Ectodermal cell (in vitro differentiated cells): ENCODE measurements at regions not wholly inside any gene's neighbourhood (a gene's known extent, or its start where the extent isn't known, plus 50 kb on each side); places are given as distances from the start of the nearest gene placed in this dataset.

Experiments used
- H3K27ac ChIP-seq: 2 replicates; pipeline ENCODE4 v1.7.0; 2013; ENCODE audit warnings: mild to moderate bottlenecking, low read depth, low read length; ENCODE audit not compliant: insufficient read depth, poor library complexity, severe bottlenecking
- H3K27me3 ChIP-seq: 2 replicates; pipeline ENCODE4 v1.7.0; 2013; ENCODE audit warnings: mild to moderate bottlenecking, low read length; ENCODE audit not compliant: insufficient read depth, control insufficient read depth, poor library complexity, severe bottlenecking
- H3K36me3 ChIP-seq: one replicate; pipeline ENCODE4 v1.7.0; 2013; ENCODE audit warnings: low read length; ENCODE audit not compliant: control insufficient read depth, insufficient read depth
- H3K4me1 ChIP-seq: one replicate; pipeline ENCODE4 v1.7.0; 2013; ENCODE audit warnings: low read length; ENCODE audit not compliant: control insufficient read depth, insufficient read depth
- H3K4me3 ChIP-seq: 2 replicates; pipeline ENCODE4 v1.7.0; 2013; ENCODE audit warnings: low read depth, low read length, control low read depth; ENCODE audit not compliant: insufficient read depth
- H3K9me3 ChIP-seq: 2 replicates; pipeline ENCODE4 v1.7.0; 2013; ENCODE audit warnings: mild to moderate bottlenecking, low read length, moderate library complexity; ENCODE audit not compliant: control insufficient read depth
- WGBS, 2 experiments: methylation state at CpG; one replicate each; pipeline ENCODE4 v1.1.7; 2013; ENCODE audit warnings: missing lambda C conversion rate in 2 of 2; 5-methylcytosine and 5-hydroxymethylcytosine counted together

- WGBS, 2 experiments: 87 to 97% methylated on average over 1 of the region's 1 CpG
- H3K27ac ChIP-seq: no peak overlapping the region
- H3K27me3 ChIP-seq: no peaks in the 10 kb centered on the region
- no peaks in the 10 kb centered on the region for H3K4me1 ChIP-seq
- no peaks in the 10 kb centered on the region for H3K36me3 ChIP-seq
- no peak overlapping the region for H3K4me3 ChIP-seq
- no peaks in the 10 kb centered on the region for H3K9me3 ChIP-seq
Observed at GRCh38 chr5:22926574-22926973, 73.4 kb upstream of the CDH12 start.

- Histone ChIP-seq H3K4me3 (no peak overlapping the region), H3K9me3 (no peaks in the 10 kb centered on the region)
- 93 to 95% methylated on average over 4 of the region's 4 CpGs for WGBS, 2 experiments
Observed at GRCh38 chr5:22918511-22918910, 65.4 kb upstream of the CDH12 start.

GRCh38 chr5:22916393-22916792 is 63.2 kb upstream of the CDH12 start:
- H3K4me1 ChIP-seq: no peaks in the 10 kb centered on the region
- WGBS, 2 experiments: 100% methylated on average over 1 of the region's 1 CpG; no CpG with 5 or more reads in 1 of the 2 experiments

More at GRCh38 chr5:22918511-22918910, 65.4 kb upstream of the CDH12 start:
- H3K27me3 ChIP-seq: no peaks in the 10 kb centered on the region
- H3K36me3 ChIP-seq: no peaks in the 10 kb centered on the region
- no peaks in the 10 kb centered on the region for H3K4me1 ChIP-seq
- H3K27ac ChIP-seq: no peak overlapping the region

GRCh38 chr5:22911019-22911418 is 57.9 kb upstream of the CDH12 start:
- Histone ChIP-seq H3K36me3 (no peaks in the 10 kb centered on the region), H3K4me3 (no peak overlapping the region), H3K27ac (no peak overlapping the region), H3K9me3 (no peaks in the 10 kb centered on the region), H3K27me3 (no peaks in the 10 kb centered on the region), H3K4me1 (no peaks in the 10 kb centered on the region)

More at GRCh38 chr5:22916393-22916792, 63.2 kb upstream of the CDH12 start:
- Histone ChIP-seq H3K36me3 (no peaks in the 10 kb centered on the region), H3K27me3 (no peaks in the 10 kb centered on the region), H3K27ac (no peak overlapping the region), H3K9me3 (no peaks in the 10 kb centered on the region), H3K4me3 (no peak overlapping the region)

- Histone ChIP-seq H3K9me3 (no peaks in the 10 kb centered on the region), H3K27ac (no peak overlapping the region), H3K4me1 (no peaks in the 10 kb centered on the region), H3K27me3 (no peaks in the 10 kb centered on the region), H3K4me3 (no peak overlapping the region), H3K36me3 (no peaks in the 10 kb centered on the region)
- no CpG with 5 or more reads among the region's 1 CpG for WGBS, 2 experiments
Observed at GRCh38 chr5:22910523-22910922, 57.4 kb upstream of the CDH12 start.

GRCh38 chr5:22908586-22908985 is 55.4 kb upstream of the CDH12 start:
- Histone ChIP-seq H3K36me3 (no peaks in the 10 kb centered on the region), H3K27me3 (no peaks in the 10 kb centered on the region), H3K4me3 (no peak overlapping the region), H3K9me3 (no peaks in the 10 kb centered on the region), H3K27ac (no peak overlapping the region), H3K4me1 (no peaks in the 10 kb centered on the region)

- no peak overlapping the region for H3K4me3 ChIP-seq
- WGBS, 2 experiments: 100% methylated on average over 1 of the region's 1 CpG
- H3K9me3 ChIP-seq: no peaks in the 10 kb centered on the region
- no peaks in the 10 kb centered on the region for H3K4me1 ChIP-seq
- no peaks in the 10 kb centered on the region for H3K27me3 ChIP-seq
- no peaks in the 10 kb centered on the region for H3K36me3 ChIP-seq
- H3K27ac ChIP-seq: no peak overlapping the region
Observed at GRCh38 chr5:22908129-22908528, 55.0 kb upstream of the CDH12 start.
